ENCODE measurements at regions not wholly inside any gene's neighbourhood (a gene's known extent, or its start where the extent isn't known, plus 50 kb on each side); places are given as distances from the start of the nearest gene placed in this dataset.
"Not testable (repeated sequence)": the region's sequence is repeated elsewhere in the genome, so short reads cannot be mapped to it uniquely, and the experiment has no call there.

DNA sequence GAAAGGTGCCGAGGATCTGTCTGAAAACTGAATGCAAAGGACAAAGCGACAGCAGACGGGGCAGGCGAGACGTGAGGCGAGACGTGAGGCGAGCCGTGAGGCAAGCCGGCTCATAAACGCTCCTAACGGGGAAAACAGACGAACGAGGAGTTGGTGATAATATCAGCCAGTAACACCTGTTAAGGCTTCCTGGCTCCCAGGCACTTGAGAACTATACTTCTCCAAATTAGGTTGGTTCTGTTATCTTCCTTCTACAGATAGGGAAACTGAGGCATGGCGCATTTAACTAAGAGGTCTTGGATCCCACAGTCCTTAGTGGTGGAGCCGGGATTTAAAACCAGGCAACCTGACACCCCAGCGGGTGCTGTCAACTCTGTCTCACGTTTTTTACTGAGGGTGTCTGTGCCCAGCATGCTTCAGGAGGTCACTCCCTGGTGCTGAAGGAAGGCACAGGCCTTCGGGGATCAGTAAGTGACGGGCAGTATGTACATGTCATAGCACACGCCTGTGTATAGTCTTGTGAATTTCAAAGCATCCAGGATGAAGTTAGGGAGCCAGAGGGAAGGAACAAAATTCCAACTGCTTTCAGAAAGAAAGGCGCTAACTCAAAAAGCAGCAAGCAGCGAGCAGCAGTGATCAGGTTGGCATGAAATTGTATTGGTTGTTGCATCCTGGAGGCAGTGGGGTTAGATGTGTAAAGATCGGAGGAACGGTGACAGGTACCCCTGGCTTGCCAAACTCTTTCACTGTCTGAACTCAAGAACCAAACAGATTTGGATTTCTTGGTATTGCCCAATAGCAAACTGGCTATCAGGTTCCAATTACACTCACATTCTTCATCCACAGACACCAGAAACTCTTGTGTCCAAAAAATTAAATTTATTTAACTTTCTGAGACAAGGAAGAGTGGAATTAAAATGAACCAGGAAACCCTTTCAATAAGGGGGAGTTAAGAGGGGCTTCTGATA lies 318.7 kb downstream of the THBS2 start:
- Histone ChIP-seq H3K27me3 (no peaks in the 10 kb centered on the region), H3K36me3 (no peaks in the 10 kb centered on the region), H3K27ac (no peak overlapping the region), H3K4me3 (no peak overlapping the region), H3K9me3 (no peaks in the 10 kb centered on the region), H3K4me1 (no peaks in the 10 kb centered on the region)
- DNase-seq (ENCODE audit: low spot score in 2 of 2) = no peak
- 78% methylated on average over 24 to 25 of the region's 25 CpGs for WGBS, 2 donors
- TF ChIP-seq POLR2A (IDR thresholded peaks at IDR 0.05) (no peak), EP300 (IDR thresholded peaks at IDR 0.05) (no peak), CTCF (IDR thresholded peaks at IDR 0.05) (no peak)

DNA sequence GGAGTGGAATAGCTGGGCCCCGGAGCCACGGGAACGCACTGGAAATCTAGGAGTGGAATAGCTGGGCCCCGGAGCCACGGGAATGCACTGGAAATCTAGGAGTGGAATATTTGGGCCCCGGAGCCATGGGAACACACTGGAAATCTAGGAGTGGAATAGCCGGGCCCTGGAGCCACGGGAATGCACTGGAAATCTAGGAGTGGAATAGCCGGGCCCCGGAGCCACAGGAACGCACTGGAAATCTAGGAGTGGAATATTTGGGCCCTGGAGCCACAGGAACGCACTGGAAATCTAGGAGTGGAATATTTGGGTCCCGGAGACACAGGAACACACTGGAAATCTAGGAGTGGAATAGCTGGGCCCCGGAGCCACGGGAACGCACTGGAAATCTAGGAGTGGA lies 321.5 kb downstream of the THBS2 start:
- H3K36me3 ChIP-seq; H3K4me3 ChIP-seq; DNase-seq (ENCODE audit: low spot score in 2 of 2); H3K9me3 ChIP-seq; H3K27ac ChIP-seq; H3K27me3 ChIP-seq; H3K4me1 ChIP-seq: not testable (repeated sequence)
- 83% methylated on average over 16 of the region's 16 CpGs for WGBS, 2 donors

GRCh38 chr6:168931072-168931471 lies 322.6 kb downstream of the THBS2 start:
- not testable (repeated sequence) for H3K27me3 ChIP-seq; H3K4me1 ChIP-seq; H3K27ac ChIP-seq; DNase-seq (ENCODE audit: low spot score in 2 of 2); H3K9me3 ChIP-seq; H3K36me3 ChIP-seq; H3K4me3 ChIP-seq
- WGBS, 2 donors = 68 to 78% methylated on average over 17 of the region's 17 CpGs

GRCh38 chr6:168929871-168930450 lies 323.7 kb downstream of the THBS2 start:
- Histone ChIP-seq H3K36me3 (no peaks in the 10 kb centered on the region), H3K27ac (no peak overlapping the region), H3K4me3 (no peak overlapping the region), H3K9me3 (peaks cover 0 to 7% (median 0%) of the 10 kb centered on the region in 4 donors), H3K27me3 (no peaks in the 10 kb centered on the region), H3K4me1 (no peaks in the 10 kb centered on the region)
- no peak for TF ChIP-seq CTCF (IDR thresholded peaks at IDR 0.05)
- no peak for TF ChIP-seq EP300 (IDR thresholded peaks at IDR 0.05)
- TF ChIP-seq POLR2A (IDR thresholded peaks at IDR 0.05) = no peak
- 91 to 92% methylated on average over 11 of the region's 11 CpGs for WGBS, 2 donors
- no peak for DNase-seq (ENCODE audit: low spot score in 2 of 2)

- Histone ChIP-seq H3K4me3 (no peak overlapping the region), H3K27ac (no peak overlapping the region), H3K4me1 (no peaks in the 10 kb centered on the region), H3K9me3 (peaks cover 0 to 7% (median 0%) of the 10 kb centered on the region in 4 donors), H3K27me3 (no peaks in the 10 kb centered on the region), H3K36me3 (no peaks in the 10 kb centered on the region)
- WGBS, 2 donors = 89 to 90% methylated on average over 10 of the region's 10 CpGs
- TF ChIP-seq CTCF (IDR thresholded peaks at IDR 0.05) (no peak), POLR2A (IDR thresholded peaks at IDR 0.05) (no peak), EP300 (IDR thresholded peaks at IDR 0.05) (no peak)
- no peak for DNase-seq (ENCODE audit: low spot score in 2 of 2)
These were observed 325.6 kb downstream of the THBS2 start for GRCh38 chr6:168928012-168928411.

GRCh38 chr6:168927026-168927425 lies 326.6 kb downstream of the THBS2 start:
- Histone ChIP-seq H3K36me3 (no peaks in the 10 kb centered on the region), H3K27me3 (no peaks in the 10 kb centered on the region), H3K4me1 (no peaks in the 10 kb centered on the region), H3K27ac (no peak overlapping the region), H3K4me3 (no peak overlapping the region), H3K9me3 (peaks cover 0 to 7% (median 0%) of the 10 kb centered on the region in 4 donors)
- TF ChIP-seq CTCF (IDR thresholded peaks at IDR 0.05) (no peak), EP300 (IDR thresholded peaks at IDR 0.05) (no peak), POLR2A (IDR thresholded peaks at IDR 0.05) (no peak)
- DNase-seq (ENCODE audit: low spot score in 2 of 2) = no peak
- 84 to 94% methylated on average over 10 of the region's 10 CpGs for WGBS, 2 donors

All from tibial nerve (tissue), 4 donors.